ENCODE measurements at regions not wholly inside any gene's neighbourhood (a gene's known extent, or its start where the extent isn't known, plus 50 kb on each side); places are given as distances from the start of the nearest gene placed in this dataset.
"Not testable (repeated sequence)": the region's sequence is repeated elsewhere in the genome, so short reads cannot be mapped to it uniquely, and the experiment has no call there.

- TF ChIP-seq PKNOX1 (IDR thresholded peaks at IDR 0.05), result no peak
Measured at GRCh38 chr6:11447265-11447664, 90.3 kb upstream of the TMEM170B start (continued).

- ChIA-PET POLR2A (interaction anchor here (0.8 to 2.5 kb wide), 7 partner anchors 14 to 77 kb away, joined by 3 to 6 read pairs (median 4); no protein-coding TSS in a partner anchor), RAD21 (ENCODE audit: unreplicated experiment) (interaction anchor here (0.8 to 2.7 kb wide), 16 partner anchors 9 to 193 kb away, joined by 3 to 30 read pairs (median 4); no protein-coding TSS in a partner anchor), SMC1A (ENCODE audit: uncharacterized antibody, unreplicated experiment) (interaction anchor here (0.6 to 3.8 kb wide), 10 partner anchors 12 to 194 kb away, joined by 3 to 49 read pairs (median 13); no protein-coding TSS in a partner anchor), CTCF (interaction anchor here (1.0 to 1.5 kb wide), 4 partner anchors 12 to 52 kb away, joined by 4 to 5 read pairs (median 4); no protein-coding TSS in a partner anchor)
- Histone ChIP-seq H3K4me3 (no peak overlapping the region), H3K27ac (ENCODE audit: control insufficient read depth, insufficient read depth) (peak overlapping the region; percentile 27), H3K79me2 (ENCODE audit: control insufficient read depth, insufficient read depth, low read length) (no peaks in the 10 kb centered on the region), H3K4me2 (ENCODE audit: control insufficient read depth, insufficient read depth) (no peak overlapping the region; the same call in 1 of the 2 replicates), H3K36me3 (ENCODE audit: control insufficient read depth in 2 of 2, insufficient read depth in 2 of 2, low read length in 1 of 2) (no peaks in the 10 kb centered on the region), H3K4me1 (ENCODE audit: control insufficient read depth, insufficient read depth, low read length) (peaks cover 3% of the 10 kb centered on the region; the same call in 1 of the 2 replicates), H3K9ac (ENCODE audit: control insufficient read depth, insufficient read depth, low read length) (no peak overlapping the region), H3K9me3 (replicated peaks; ENCODE audit: control insufficient read depth, insufficient read depth, low read length) (peaks cover 8% of the 10 kb centered on the region), H2AFZ (ENCODE audit: control insufficient read depth, low read depth, low read length) (no peak overlapping the region), H4K20me1 (ENCODE audit: control insufficient read depth, insufficient read depth) (no peaks in the 10 kb centered on the region), H3K27me3 (replicated peaks in 1 of 2; ENCODE audit: control insufficient read depth in 2 of 2, insufficient read depth in 2 of 2, low read length in 1 of 2) (no peaks in the 10 kb centered on the region)
- intact Hi-C loops (cut with micrococcal nuclease; ENCODE audit: unreplicated experiment) (loop anchor here (2.0 kb wide), 1 partner anchor 16 kb away; no protein-coding TSS in a partner anchor), in situ Hi-C loops (cut with MboI) (no loop called here)
- 91% methylated on average over 2 of the region's 2 CpGs for WGBS (ENCODE audit: insufficient coverage, insufficient replicate concordance, low lambda C conversion rate, missing lambda C conversion rate)
- ATAC-seq (peak; percentile 23), FAIRE-seq (no peak), DNase-seq (ENCODE audit: low read depth, low spot score) (no peak)
- TF ChIP-seq BACH1 (IDR thresholded peaks at IDR 0.05; ENCODE audit: borderline replicate concordance) (no peak), NKRF (conservative IDR thresholded peaks at IDR 0.05) (peak; percentile 29; the same call in 1 of the 2 replicates), MEF2B (IDR thresholded peaks at IDR 0.05; ENCODE audit: partially characterized antibody, poor library complexity, severe bottlenecking) (peak; percentile 33), MEF2A (IDR thresholded peaks at IDR 0.05; ENCODE audit: insufficient read depth, low read depth, low read length) (peak; percentile 76; the same call in 1 of the 2 replicates), ZBTB40 (IDR thresholded peaks at IDR 0.05; ENCODE audit: borderline replicate concordance) (peak; percentile 50; the same call in 1 of the 2 replicates)
- no TSS peak for BruUV-seq (replicated peaks)
Measured at GRCh38 chr6:11445146-11445545, 92.4 kb upstream of the TMEM170B start.

GRCh38 chr6:11443125-11443524, 94.4 kb upstream of the TMEM170B start:
- H3K4me2 ChIP-seq (ENCODE audit: control insufficient read depth, insufficient read depth); H3K27ac ChIP-seq (ENCODE audit: control insufficient read depth, insufficient read depth); ATAC-seq; intact Hi-C loops (cut with micrococcal nuclease; ENCODE audit: unreplicated experiment); H3K79me2 ChIP-seq (ENCODE audit: control insufficient read depth, insufficient read depth, low read length); H4K20me1 ChIP-seq (ENCODE audit: control insufficient read depth, insufficient read depth); H3K9me3 ChIP-seq (replicated peaks; ENCODE audit: control insufficient read depth, insufficient read depth, low read length); H3K36me3 ChIP-seq (ENCODE audit: control insufficient read depth in 2 of 2, insufficient read depth in 2 of 2, low read length in 1 of 2); H2AFZ ChIP-seq (ENCODE audit: control insufficient read depth, low read depth, low read length); FAIRE-seq; BruUV-seq (replicated peaks); in situ Hi-C loops (cut with MboI); DNase-seq (ENCODE audit: low read depth, low spot score); H3K4me3 ChIP-seq; H3K27me3 ChIP-seq (replicated peaks in 1 of 2; ENCODE audit: control insufficient read depth in 2 of 2, insufficient read depth in 2 of 2, low read length in 1 of 2); H3K9ac ChIP-seq (ENCODE audit: control insufficient read depth, insufficient read depth, low read length); H3K4me1 ChIP-seq (ENCODE audit: control insufficient read depth, insufficient read depth, low read length): not testable (repeated sequence)
- SMC1A ChIA-PET (ENCODE audit: uncharacterized antibody, unreplicated experiment), result interaction anchor here (0.7 to 3.8 kb wide), 8 partner anchors 10 to 60 kb away, joined by 3 to 49 read pairs (median 18); no protein-coding TSS in a partner anchor
- RAD21 ChIA-PET (ENCODE audit: unreplicated experiment), result interaction anchor here (0.7 to 2.7 kb wide), 5 partner anchors 7 to 62 kb away, joined by 3 to 30 read pairs (median 6); no protein-coding TSS in a partner anchor
- 64% methylated on average over 1 of the region's 1 CpG for WGBS (ENCODE audit: insufficient coverage, insufficient replicate concordance, low lambda C conversion rate, missing lambda C conversion rate)
- POLR2A ChIA-PET, result interaction anchor here (2.5 kb wide), 1 partner anchor 14 kb away, joined by 6 read pairs; no protein-coding TSS in a partner anchor
- CTCF ChIA-PET, result interaction anchor here (0.8 to 1.3 kb wide), 2 partner anchors 9 to 54 kb away, joined by 3 to 4 read pairs; no protein-coding TSS in a partner anchor

Measured in GM12878 (cell line).